Breast epithelium (tissue), 4 donors: ENCODE measurements at regions not wholly inside any gene's neighbourhood (a gene's known extent, or its start where the extent isn't known, plus 50 kb on each side); places are given as distances from the start of the nearest gene placed in this dataset.

Experiments
- DNase-seq, 2 donors: peaks; one replicate each; pipeline ENCODE4 v3.0.0-alpha.2; 2019; ENCODE audit warnings: low spot score in 2 of 2
- H3K27ac ChIP-seq, 2 donors: fragments of 200-600 bp; sonication (generic) in 1 of 2; one replicate each; pipeline ENCODE4 v1.5.1; 2016 to 2019; ENCODE audit warnings: mild to moderate bottlenecking in 1 of 2
- H3K27me3 ChIP-seq, 2 donors: fragments of 200-600 bp; sonication (generic) in 1 of 2; one replicate each; pipeline versions ENCODE4 v1.5.1 to v1.6.0; 2017 to 2019; ENCODE audit warnings: control low read depth in 1 of 2, mild to moderate bottlenecking in 1 of 2
- H3K36me3 ChIP-seq: fragments of 200-600 bp; one replicate; pipeline ENCODE4 v1.5.1; 2019
- H3K4me1 ChIP-seq, 2 donors: fragments of 200-600 bp; sonication (generic); one replicate each; pipeline ENCODE4 v1.5.1; 2016 to 2019; ENCODE audit warnings: control low read depth in 1 of 2
- H3K4me3 ChIP-seq, 3 donors: fragments of 200-600 bp; sonication (generic); 1 replicate in 2 of 3; 2 replicates in 1 of 3; pipeline ENCODE4 v1.5.1; 2016 to 2019; ENCODE audit warnings: mild to moderate bottlenecking in 3 of 3, moderate library complexity in 2 of 3
- H3K9me3 ChIP-seq, 2 donors: fragments of 200-600 bp; sonication (generic) in 1 of 2; one replicate each; pipeline ENCODE4 v1.5.1; 2016 to 2019; ENCODE audit warnings: control low read depth in 1 of 2
- CTCF ChIP-seq, 3 donors: fragments of 450-650 bp; IDR thresholded peaks; one replicate each; pipeline ENCODE4 v1.5.1; 2016 to 2017; ENCODE audit warnings: antibody characterized with exemption in 3 of 3, mild to moderate bottlenecking in 3 of 3, moderate library complexity in 3 of 3
- POLR2A ChIP-seq: fragments of 450-650 bp; IDR thresholded peaks from one replicate; pipeline ENCODE4 v1.6.1; 2016; ENCODE audit warnings: antibody characterized with exemption, mild to moderate bottlenecking, moderate library complexity
- POLR2AphosphoS5 ChIP-seq, 3 donors: sonication (generic); formaldehyde crosslinking; IDR thresholded peaks; one replicate each; pipeline ENCODE4 v1.6.1; 2017; ENCODE audit warnings: antibody characterized with exemption in 3 of 3
- intact Hi-C: fragments of 100-400 bp; cut with DNase I; formaldehyde crosslinking; loops from one replicate; pipeline ENCODE4 v1.15.1; 2023; ENCODE audit warnings: low total_unique reads

DNA sequence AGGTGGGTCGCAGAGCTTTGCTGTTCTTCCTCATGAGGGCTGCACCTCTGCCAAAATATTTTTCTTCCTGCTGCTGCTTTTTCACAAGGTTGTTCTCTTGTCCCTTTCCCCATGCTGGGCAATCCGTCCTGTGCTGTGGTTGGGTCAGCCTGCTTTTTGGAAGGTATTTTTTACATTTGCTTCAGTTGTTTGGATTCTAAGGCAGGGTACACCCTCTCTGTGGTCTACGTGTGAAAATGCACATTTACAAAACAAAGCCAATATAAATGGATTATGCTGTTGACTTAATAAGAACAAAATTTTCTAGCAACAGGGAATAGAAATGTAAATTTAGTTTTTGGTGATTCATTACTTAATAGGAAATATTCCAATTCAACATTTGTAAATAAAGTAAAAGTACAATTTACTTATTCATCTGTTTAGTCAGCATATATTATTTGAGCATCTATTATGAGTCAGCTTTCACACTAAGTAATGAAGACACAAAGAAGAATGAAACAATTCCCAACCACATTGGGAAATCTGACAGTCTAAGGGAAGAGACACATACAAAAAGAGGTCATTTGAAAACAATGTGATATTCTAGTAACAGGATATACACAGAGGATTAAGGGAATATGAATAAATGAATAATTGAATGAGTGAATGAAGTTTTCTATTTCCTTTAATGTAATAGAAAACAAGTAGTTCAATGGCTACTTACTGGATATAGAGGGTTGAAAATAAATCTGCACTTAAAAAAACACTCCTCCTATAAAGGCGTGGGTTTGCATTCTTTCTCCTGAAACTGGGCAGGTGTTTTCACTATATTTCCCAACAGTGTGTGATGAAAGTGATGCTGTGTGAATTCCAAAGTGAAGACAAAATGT lies 94.6 kb upstream of the PRICKLE1 start:
- TF ChIP-seq POLR2A: no peak
- no peak for TF ChIP-seq CTCF (IDR thresholded peaks at IDR 0.05)
- TF ChIP-seq POLR2AphosphoS5 (IDR thresholded peaks at IDR 0.05): no peak
- Histone ChIP-seq H3K4me1 (no peaks in the 10 kb centered on the region), H3K36me3 (no peaks in the 10 kb centered on the region), H3K4me3 (no peak overlapping the region), H3K27me3 (no peaks in the 10 kb centered on the region), H3K9me3 (no peaks in the 10 kb centered on the region), H3K27ac (no peak overlapping the region)
- intact Hi-C loops: no loop called here
- DNase-seq: no peak

- DNase-seq: no peak
- H3K9me3 ChIP-seq: no peaks in the 10 kb centered on the region
- H3K27me3 ChIP-seq: no peaks in the 10 kb centered on the region
- H3K4me1 ChIP-seq: no peaks in the 10 kb centered on the region
- intact Hi-C loops: no loop called here
- H3K27ac ChIP-seq: no peak overlapping the region
- no peak overlapping the region for H3K4me3 ChIP-seq
- H3K36me3 ChIP-seq: no peaks in the 10 kb centered on the region
- TF ChIP-seq POLR2A (no peak), POLR2AphosphoS5 (IDR thresholded peaks at IDR 0.05) (no peak), CTCF (IDR thresholded peaks at IDR 0.05) (no peak)
These were observed 93.7 kb upstream of the PRICKLE1 start for GRCh38 chr12:42683266-42683665.

- no peaks in the 10 kb centered on the region for H3K4me1 ChIP-seq
- H3K27me3 ChIP-seq: no peaks in the 10 kb centered on the region
- H3K4me3 ChIP-seq: no peak overlapping the region
- no peaks in the 10 kb centered on the region for H3K36me3 ChIP-seq
- no peak overlapping the region for H3K27ac ChIP-seq
- no peaks in the 10 kb centered on the region for H3K9me3 ChIP-seq
- TF ChIP-seq POLR2A (no peak), POLR2AphosphoS5 (IDR thresholded peaks at IDR 0.05) (no peak), CTCF (IDR thresholded peaks at IDR 0.05) (no peak)
- no peak for DNase-seq
- intact Hi-C loops: no loop called here
These were observed 89.9 kb upstream of the PRICKLE1 start for GRCh38 chr12:42679466-42679865.

DNA sequence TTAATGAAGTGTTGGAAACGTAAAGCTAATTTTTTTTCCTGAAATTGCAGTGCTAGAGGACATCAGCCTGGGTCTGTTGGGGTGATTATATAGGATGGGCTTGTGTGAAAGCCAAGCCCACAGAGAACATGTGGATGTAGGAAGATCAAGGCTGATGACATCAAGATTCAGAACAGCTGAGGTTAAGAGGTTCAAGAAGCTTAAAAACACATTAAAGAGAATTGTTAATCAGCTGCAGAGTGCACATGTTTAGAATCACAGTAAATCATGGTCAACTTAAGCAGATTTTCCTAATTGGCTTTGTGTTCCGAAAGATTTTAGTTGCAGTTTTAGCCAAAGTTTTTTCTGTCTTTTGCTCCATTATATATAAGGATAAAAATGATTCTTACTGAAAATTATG lies 87.9 kb upstream of the PRICKLE1 start:
- Histone ChIP-seq H3K4me1 (no peaks in the 10 kb centered on the region), H3K27me3 (no peaks in the 10 kb centered on the region), H3K4me3 (no peak overlapping the region), H3K9me3 (no peaks in the 10 kb centered on the region), H3K27ac (no peak overlapping the region), H3K36me3 (no peaks in the 10 kb centered on the region)
- DNase-seq: no peak
- TF ChIP-seq POLR2AphosphoS5 (IDR thresholded peaks at IDR 0.05) (no peak), CTCF (IDR thresholded peaks at IDR 0.05) (no peak), POLR2A (no peak)
- intact Hi-C loops: loop anchor here (2.0 kb wide), 1 partner anchor 151 kb away; no protein-coding TSS in a partner anchor

- TF ChIP-seq POLR2AphosphoS5 (IDR thresholded peaks at IDR 0.05) (no peak), CTCF (IDR thresholded peaks at IDR 0.05) (no peak), POLR2A (no peak)
- no peak overlapping the region for H3K27ac ChIP-seq
- no peak overlapping the region for H3K4me3 ChIP-seq
- no peaks in the 10 kb centered on the region for H3K36me3 ChIP-seq
- intact Hi-C loops: no loop called here
- no peaks in the 10 kb centered on the region for H3K27me3 ChIP-seq
- no peak for DNase-seq
- no peaks in the 10 kb centered on the region for H3K9me3 ChIP-seq
- no peaks in the 10 kb centered on the region for H3K4me1 ChIP-seq
These were observed 84.0 kb upstream of the PRICKLE1 start for GRCh38 chr12:42673535-42673934.
